ENCODE measurements at regions not wholly inside any gene's neighbourhood (a gene's known extent, or its start where the extent isn't known, plus 50 kb on each side); places are given as distances from the start of the nearest gene placed in this dataset.

- TF ChIP-seq POLR2A (IDR thresholded peaks at IDR 0.05), result no peak
- no peak for TF ChIP-seq CTCF (IDR thresholded peaks at IDR 0.05)
Observed at GRCh38 chr5:14959399-14960119, 88.0 kb upstream of the ANKH start.

All from uterus (tissue), 2 donors.